ENCODE measurements at regions not wholly inside any gene's neighbourhood (a gene's known extent, or its start where the extent isn't known, plus 50 kb on each side); places are given as distances from the start of the nearest gene placed in this dataset.

GRCh38 chr15:60235951-60236710 lies 161.7 kb downstream of the ANXA2 start:
- no peak for TF ChIP-seq L3MBTL2 (conservative IDR thresholded peaks at IDR 0.05)
- no peak for TF ChIP-seq BHLHE40 (IDR thresholded peaks at IDR 0.05; ENCODE audit: borderline replicate concordance)
- no peak for TF ChIP-seq LEF1 (IDR thresholded peaks at IDR 0.05; ENCODE audit: borderline replicate concordance)
- no peak for TF ChIP-seq FOXK2 (IDR thresholded peaks at IDR 0.05)
- no peak for TF ChIP-seq ELF4 (IDR thresholded peaks at IDR 0.05)
- TF ChIP-seq FOXM1 (IDR thresholded peaks at IDR 0.05; ENCODE audit: borderline replicate concordance), result no peak
- TF ChIP-seq NFRKB (IDR thresholded peaks at IDR 0.05), result no peak
- no peak for TF ChIP-seq SUZ12 (IDR thresholded peaks at IDR 0.05)
- no peak for TF ChIP-seq ARNT (IDR thresholded peaks at IDR 0.05)
- TF ChIP-seq FOXA1 (IDR thresholded peaks at IDR 0.05), result no peak
- TF ChIP-seq ZNF384 (IDR thresholded peaks at IDR 0.05), result no peak
- no peak for TF ChIP-seq TARDBP (IDR thresholded peaks at IDR 0.05)
